ENCODE measurements at regions not wholly inside any gene's neighbourhood (a gene's known extent, or its start where the extent isn't known, plus 50 kb on each side); places are given as distances from the start of the nearest gene placed in this dataset.

DNA sequence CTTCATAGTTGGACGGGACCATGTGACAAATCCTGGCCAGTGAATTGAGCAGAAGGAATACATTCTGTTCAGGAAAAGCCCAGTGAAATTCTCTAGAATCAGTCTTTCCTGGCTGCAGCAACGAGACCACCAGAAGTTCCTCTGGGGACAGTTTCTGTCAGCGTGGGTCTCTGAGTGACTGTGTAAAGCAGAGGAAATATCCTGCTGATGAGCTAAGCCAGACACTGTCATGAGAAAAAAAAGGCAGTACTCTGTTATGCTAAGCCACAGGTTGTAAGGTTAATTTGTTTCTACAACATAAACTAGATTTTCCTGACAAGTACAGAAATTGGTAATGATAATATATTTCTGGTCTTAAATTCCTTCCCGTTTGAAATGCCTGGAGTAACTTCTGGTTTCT, 664.4 kb downstream of the LMO4 start:
- H3K9me2 ChIP-seq (ENCODE audit: low read depth, low read length), result no peaks in the 10 kb centered on the region
- no peaks in the 10 kb centered on the region for H3K9me3 ChIP-seq (ENCODE audit: low read length)
- H3K79me2 ChIP-seq (ENCODE audit: insufficient read depth, low read length), result no peaks in the 10 kb centered on the region
- H3K4me3 ChIP-seq (ENCODE audit: low read depth, low read length, poor library complexity, severe bottlenecking), result no peak overlapping the region
- no peak overlapping the region for H3K4me2 ChIP-seq (ENCODE audit: low read length)
- no peaks in the 10 kb centered on the region for H3K27me3 ChIP-seq (ENCODE audit: insufficient read depth, low read length)
- H3K4me1 ChIP-seq (ENCODE audit: insufficient read depth, low read length, severe bottlenecking), result no peaks in the 10 kb centered on the region
- no peaks in the 10 kb centered on the region for H3K36me3 ChIP-seq (ENCODE audit: insufficient read depth, low read length)
- H3F3A ChIP-seq (ENCODE audit: insufficient read depth, low read length), result no peaks in the 10 kb centered on the region
- no peak overlapping the region for H3K27ac ChIP-seq (ENCODE audit: low read depth, low read length, poor library complexity, severe bottlenecking)
- H3K9ac ChIP-seq (ENCODE audit: low read length), result no peak overlapping the region
- H2AFZ ChIP-seq (ENCODE audit: low read length), result no peak overlapping the region
- no peak for TF ChIP-seq EZH2 (IDR thresholded peaks at IDR 0.05; ENCODE audit: borderline replicate concordance, low read length)
- no peak for TF ChIP-seq CTCF (IDR thresholded peaks at IDR 0.05; ENCODE audit: low read length)
- no peaks in the 10 kb centered on the region for H4K20me1 ChIP-seq (ENCODE audit: insufficient read depth, low read length)

DNA sequence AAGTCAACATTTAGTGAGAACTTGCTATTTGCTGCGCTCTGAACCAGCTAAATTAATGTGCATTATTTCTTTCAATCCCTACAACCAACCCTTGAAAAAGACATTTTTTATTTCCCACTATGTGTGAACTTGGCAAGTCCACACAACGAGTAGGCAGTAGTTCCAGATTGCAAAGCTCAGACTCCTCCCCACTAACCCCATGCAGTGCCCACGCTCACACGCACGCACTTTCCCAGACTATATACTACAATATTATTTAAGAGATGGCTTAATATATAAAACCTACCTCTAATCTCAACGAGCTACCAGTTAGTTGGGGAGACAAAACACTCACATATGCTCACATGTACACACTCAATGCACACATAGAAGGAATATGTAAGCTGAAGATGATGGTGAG, 671.2 kb downstream of the LMO4 start:
- no peak overlapping the region for H3K4me3 ChIP-seq (ENCODE audit: low read depth, low read length, poor library complexity, severe bottlenecking)
- TF ChIP-seq CTCF (IDR thresholded peaks at IDR 0.05; ENCODE audit: low read length), result no peak
- TF ChIP-seq EZH2 (IDR thresholded peaks at IDR 0.05; ENCODE audit: borderline replicate concordance, low read length), result no peak
- no peaks in the 10 kb centered on the region for H4K20me1 ChIP-seq (ENCODE audit: insufficient read depth, low read length)
- H3K27ac ChIP-seq (ENCODE audit: low read depth, low read length, poor library complexity, severe bottlenecking), result no peak overlapping the region
- no peaks in the 10 kb centered on the region for H3K79me2 ChIP-seq (ENCODE audit: insufficient read depth, low read length)
- no peaks in the 10 kb centered on the region for H3K9me3 ChIP-seq (ENCODE audit: low read length)
- no peaks in the 10 kb centered on the region for H3K36me3 ChIP-seq (ENCODE audit: insufficient read depth, low read length)
- H3F3A ChIP-seq (ENCODE audit: insufficient read depth, low read length), result no peaks in the 10 kb centered on the region
- H3K9me2 ChIP-seq (ENCODE audit: low read depth, low read length), result no peaks in the 10 kb centered on the region
- H3K4me1 ChIP-seq (ENCODE audit: insufficient read depth, low read length, severe bottlenecking), result no peaks in the 10 kb centered on the region
- H3K27me3 ChIP-seq (ENCODE audit: insufficient read depth, low read length), result no peaks in the 10 kb centered on the region
- H3K9ac ChIP-seq (ENCODE audit: low read length), result no peak overlapping the region
- H2AFZ ChIP-seq (ENCODE audit: low read length), result no peak overlapping the region
- H3K4me2 ChIP-seq (ENCODE audit: low read length), result no peak overlapping the region

GRCh38 chr1:88001460-88001859, 672.8 kb downstream of the LMO4 start:
- H3K9me2 ChIP-seq (ENCODE audit: low read depth, low read length), result no peaks in the 10 kb centered on the region
- no peak overlapping the region for H3K27ac ChIP-seq (ENCODE audit: low read depth, low read length, poor library complexity, severe bottlenecking)
- H3K9me3 ChIP-seq (ENCODE audit: low read length), result no peaks in the 10 kb centered on the region
- no peak overlapping the region for H2AFZ ChIP-seq (ENCODE audit: low read length)
- H3K4me2 ChIP-seq (ENCODE audit: low read length), result no peak overlapping the region
- no peaks in the 10 kb centered on the region for H3F3A ChIP-seq (ENCODE audit: insufficient read depth, low read length)
- no peaks in the 10 kb centered on the region for H3K79me2 ChIP-seq (ENCODE audit: insufficient read depth, low read length)
- no peaks in the 10 kb centered on the region for H3K4me1 ChIP-seq (ENCODE audit: insufficient read depth, low read length, severe bottlenecking)
- no peak for TF ChIP-seq CTCF (IDR thresholded peaks at IDR 0.05; ENCODE audit: low read length)
- no peak for TF ChIP-seq EZH2 (IDR thresholded peaks at IDR 0.05; ENCODE audit: borderline replicate concordance, low read length)
- H3K9ac ChIP-seq (ENCODE audit: low read length), result no peak overlapping the region
- no peaks in the 10 kb centered on the region for H3K36me3 ChIP-seq (ENCODE audit: insufficient read depth, low read length)
- no peak overlapping the region for H3K4me3 ChIP-seq (ENCODE audit: low read depth, low read length, poor library complexity, severe bottlenecking)
- H4K20me1 ChIP-seq (ENCODE audit: insufficient read depth, low read length), result no peaks in the 10 kb centered on the region
- no peaks in the 10 kb centered on the region for H3K27me3 ChIP-seq (ENCODE audit: insufficient read depth, low read length)

Data from OCI-LY1 (cell line).